Esophagus muscularis mucosa (tissue), 3 donors: ENCODE measurements at regions not wholly inside any gene's neighbourhood (a gene's known extent, or its start where the extent isn't known, plus 50 kb on each side); places are given as distances from the start of the nearest gene placed in this dataset.

Source experiments
- POLR2A ChIP-seq: fragments of 450-650 bp; IDR thresholded peaks from one replicate; pipeline ENCODE4 v1.6.1; 2017; ENCODE audit warnings: antibody characterized with exemption, moderate library complexity, mild to moderate bottlenecking, low read depth
- TF ChIP-seq, protein P1 (sequence below), 3 experiments: fragments of 200-600 bp in 2 of 3; fragments of 450-650 bp in 1 of 3; sonication (generic) in 2 of 3; IDR thresholded peaks; one replicate each; pipeline ENCODE4 v1.5.1; 2017 to 2019; ENCODE audit warnings: antibody characterized with exemption in 3 of 3, mild to moderate bottlenecking in 2 of 3, moderate library complexity in 1 of 3

DNA sequence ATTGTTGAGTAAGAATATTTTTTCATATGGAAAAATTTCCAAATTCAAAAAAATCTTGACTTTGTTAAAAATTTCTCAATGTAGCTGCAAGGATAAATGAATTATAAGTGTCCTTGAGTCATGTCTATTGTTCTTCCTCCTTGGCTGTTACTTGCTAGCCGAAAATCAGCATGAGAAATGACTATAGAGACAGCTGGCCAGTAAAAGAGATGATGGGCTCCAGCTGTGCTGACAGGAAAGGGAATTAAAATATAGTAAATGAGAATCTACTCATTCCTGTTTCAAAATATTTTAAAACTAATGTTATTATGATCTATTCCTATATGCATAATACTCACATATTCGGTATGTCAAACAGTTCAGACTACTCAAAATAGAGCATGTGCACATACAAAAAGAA, 1292.6 kb downstream of the BRINP3 start:
- TF ChIP-seq, protein P1, sequence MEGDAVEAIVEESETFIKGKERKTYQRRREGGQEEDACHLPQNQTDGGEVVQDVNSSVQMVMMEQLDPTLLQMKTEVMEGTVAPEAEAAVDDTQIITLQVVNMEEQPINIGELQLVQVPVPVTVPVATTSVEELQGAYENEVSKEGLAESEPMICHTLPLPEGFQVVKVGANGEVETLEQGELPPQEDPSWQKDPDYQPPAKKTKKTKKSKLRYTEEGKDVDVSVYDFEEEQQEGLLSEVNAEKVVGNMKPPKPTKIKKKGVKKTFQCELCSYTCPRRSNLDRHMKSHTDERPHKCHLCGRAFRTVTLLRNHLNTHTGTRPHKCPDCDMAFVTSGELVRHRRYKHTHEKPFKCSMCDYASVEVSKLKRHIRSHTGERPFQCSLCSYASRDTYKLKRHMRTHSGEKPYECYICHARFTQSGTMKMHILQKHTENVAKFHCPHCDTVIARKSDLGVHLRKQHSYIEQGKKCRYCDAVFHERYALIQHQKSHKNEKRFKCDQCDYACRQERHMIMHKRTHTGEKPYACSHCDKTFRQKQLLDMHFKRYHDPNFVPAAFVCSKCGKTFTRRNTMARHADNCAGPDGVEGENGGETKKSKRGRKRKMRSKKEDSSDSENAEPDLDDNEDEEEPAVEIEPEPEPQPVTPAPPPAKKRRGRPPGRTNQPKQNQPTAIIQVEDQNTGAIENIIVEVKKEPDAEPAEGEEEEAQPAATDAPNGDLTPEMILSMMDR (IDR thresholded peaks at IDR 0.05): no peak
- no peak for TF ChIP-seq POLR2A
